Cardiac fibroblast (primary cell): ENCODE measurements at regions not wholly inside any gene's neighbourhood (a gene's known extent, or its start where the extent isn't known, plus 50 kb on each side); places are given as distances from the start of the nearest gene placed in this dataset.

Experiments used
- DNase-seq, 2 donors: peaks; one replicate each; pipeline versions ENCODE4 v3.0.0 to v3.0.0-alpha.2; 2010; ENCODE audit warnings: low read depth in 2 of 2
- H3K4me3 ChIP-seq, 2 donors: replicated peaks in 1 of 2; 1 replicate in 1 of 2; 2 replicates in 1 of 2; pipeline ENCODE4 v1.5.1; 2011; ENCODE audit warnings: low read depth in 2 of 2, low read length in 2 of 2, mild to moderate bottlenecking in 2 of 2, moderate library complexity in 1 of 2
- TF ChIP-seq, protein P1 (sequence below): IDR thresholded peaks from one replicate; pipeline ENCODE4 v1.5.1; 2011; ENCODE audit warnings: low read depth, mild to moderate bottlenecking, low read length, inconsistent platforms

DNA sequence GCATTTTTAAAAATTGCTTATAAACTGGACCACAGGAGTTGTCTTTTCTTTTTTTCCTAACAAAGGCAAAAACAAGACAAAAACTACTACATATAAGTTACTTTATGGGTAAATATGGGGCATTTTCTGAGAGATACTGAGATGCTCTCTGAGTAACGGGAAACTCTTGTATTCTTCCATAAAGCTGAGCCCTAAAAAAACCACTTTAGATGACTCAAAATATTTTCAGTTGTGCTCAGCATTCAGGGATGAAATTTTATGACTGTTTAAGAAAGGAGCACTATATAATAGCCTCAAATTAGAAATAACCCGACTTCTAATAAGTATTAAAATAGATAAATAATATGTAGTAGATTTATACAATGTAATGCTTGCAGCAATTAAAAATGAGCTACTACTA lies 644.5 kb downstream of the KCTD16 start:
- TF ChIP-seq, protein P1, sequence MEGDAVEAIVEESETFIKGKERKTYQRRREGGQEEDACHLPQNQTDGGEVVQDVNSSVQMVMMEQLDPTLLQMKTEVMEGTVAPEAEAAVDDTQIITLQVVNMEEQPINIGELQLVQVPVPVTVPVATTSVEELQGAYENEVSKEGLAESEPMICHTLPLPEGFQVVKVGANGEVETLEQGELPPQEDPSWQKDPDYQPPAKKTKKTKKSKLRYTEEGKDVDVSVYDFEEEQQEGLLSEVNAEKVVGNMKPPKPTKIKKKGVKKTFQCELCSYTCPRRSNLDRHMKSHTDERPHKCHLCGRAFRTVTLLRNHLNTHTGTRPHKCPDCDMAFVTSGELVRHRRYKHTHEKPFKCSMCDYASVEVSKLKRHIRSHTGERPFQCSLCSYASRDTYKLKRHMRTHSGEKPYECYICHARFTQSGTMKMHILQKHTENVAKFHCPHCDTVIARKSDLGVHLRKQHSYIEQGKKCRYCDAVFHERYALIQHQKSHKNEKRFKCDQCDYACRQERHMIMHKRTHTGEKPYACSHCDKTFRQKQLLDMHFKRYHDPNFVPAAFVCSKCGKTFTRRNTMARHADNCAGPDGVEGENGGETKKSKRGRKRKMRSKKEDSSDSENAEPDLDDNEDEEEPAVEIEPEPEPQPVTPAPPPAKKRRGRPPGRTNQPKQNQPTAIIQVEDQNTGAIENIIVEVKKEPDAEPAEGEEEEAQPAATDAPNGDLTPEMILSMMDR: no peak
- H3K4me3 ChIP-seq: no peak overlapping the region
- DNase-seq: peak in 1 of 2 donors; percentile 13

DNA sequence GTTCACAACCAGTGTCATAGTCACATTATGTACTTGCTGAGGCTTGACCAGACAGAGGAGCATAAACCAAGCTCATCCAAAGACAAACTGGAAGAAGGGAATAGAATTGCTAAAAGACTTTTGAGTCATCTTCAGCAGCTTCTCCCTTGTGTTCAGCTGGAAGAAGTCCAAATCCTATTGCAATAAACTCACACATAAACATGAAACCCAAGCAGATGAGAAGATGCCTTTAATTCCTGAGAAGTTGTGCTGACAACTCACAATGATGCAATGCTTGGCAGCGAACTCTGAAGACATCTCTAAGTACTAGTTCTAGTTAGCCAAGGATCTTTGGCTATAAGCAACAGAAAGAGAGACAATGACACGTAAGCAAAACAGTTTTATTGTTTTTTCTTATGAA lies 642.1 kb downstream of the KCTD16 start:
- H3K4me3 ChIP-seq: no peak overlapping the region
- peak; percentile 45 to 96 for DNase-seq
- TF ChIP-seq, protein P1: no peak

DNA sequence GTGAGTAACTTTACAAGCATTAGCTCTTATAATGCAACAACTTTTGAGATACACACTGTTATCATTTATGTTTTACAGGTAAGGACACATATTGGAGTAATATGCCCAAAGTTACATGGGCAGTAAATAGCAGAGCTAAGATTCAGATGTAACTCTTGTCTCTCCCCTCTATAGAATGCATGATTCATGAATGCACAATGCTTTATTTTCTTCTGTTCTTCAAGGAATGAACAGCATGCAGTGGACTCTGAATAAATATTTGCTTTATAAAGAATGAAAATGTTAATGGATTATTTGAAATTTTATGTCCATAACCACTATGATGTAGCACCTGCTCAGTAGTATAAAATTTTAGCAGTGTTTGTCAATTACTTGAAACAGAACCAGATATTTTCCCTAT lies 629.5 kb downstream of the KCTD16 start:
- no peak overlapping the region for H3K4me3 ChIP-seq
- DNase-seq: no peak
- TF ChIP-seq, protein P1: no peak

DNA sequence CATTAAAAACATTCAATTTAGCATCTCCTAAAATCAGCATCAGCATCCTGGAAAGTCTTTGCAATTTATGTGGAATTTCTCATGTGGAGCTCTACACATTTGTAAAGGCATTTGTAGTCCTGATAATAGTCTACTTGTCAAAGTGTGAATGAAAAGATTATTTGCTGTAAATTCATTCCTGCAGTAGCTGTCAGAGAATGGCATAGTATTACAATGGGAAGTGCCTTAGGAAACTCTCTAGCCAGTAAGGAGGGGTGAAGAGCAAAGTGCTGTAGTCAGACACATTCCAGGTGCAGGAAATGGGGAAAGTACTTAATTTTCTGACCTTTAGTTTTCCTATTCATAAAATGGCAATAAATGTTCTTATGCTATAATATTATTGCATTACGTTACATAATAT lies 627.9 kb downstream of the KCTD16 start:
- no peak for DNase-seq
- H3K4me3 ChIP-seq: no peak overlapping the region
- TF ChIP-seq, protein P1: no peak

DNA sequence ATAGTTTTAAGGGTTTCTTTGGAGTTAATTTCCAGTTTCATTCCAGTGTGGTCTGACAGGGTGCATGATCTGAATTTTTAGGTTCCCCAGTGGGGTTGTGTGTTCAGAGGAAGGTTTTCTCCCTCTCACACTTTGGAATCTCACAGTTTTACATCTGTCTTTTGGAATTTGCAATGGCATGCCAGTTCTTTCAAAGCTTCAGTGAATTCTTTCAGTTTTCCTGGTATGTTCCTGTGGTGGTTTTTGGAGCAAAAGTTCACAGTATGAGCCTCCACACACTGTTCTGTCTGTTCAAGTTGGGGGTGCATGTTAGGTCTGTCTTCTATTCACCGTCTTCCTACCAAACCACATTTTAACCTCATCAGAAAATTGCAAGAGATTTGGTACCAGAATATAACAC lies 624.2 kb downstream of the KCTD16 start:
- peak in 1 of 2 donors; percentile 10 for DNase-seq
- H3K4me3 ChIP-seq: no peak overlapping the region
- TF ChIP-seq, protein P1: no peak

DNA sequence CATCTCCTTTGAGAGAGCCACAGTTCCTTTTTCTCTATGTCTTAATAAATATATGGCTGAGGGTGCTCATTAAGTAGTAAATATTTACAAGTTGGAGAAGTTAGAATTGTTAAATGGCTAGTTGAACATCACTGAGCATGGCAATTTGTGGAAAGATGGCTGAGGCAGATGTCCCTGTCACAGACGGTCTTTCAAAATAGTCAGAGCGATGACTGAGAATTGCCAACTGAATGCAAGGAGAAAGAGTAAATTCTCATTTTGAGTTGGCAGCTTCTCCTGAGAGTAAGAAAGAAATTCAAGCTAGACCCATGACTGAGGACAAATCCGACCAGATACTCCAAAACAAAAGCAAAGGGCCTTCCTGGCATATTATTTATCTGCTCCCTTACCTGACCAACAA lies 617.9 kb downstream of the KCTD16 start:
- H3K4me3 ChIP-seq: no peak overlapping the region
- TF ChIP-seq, protein P1: no peak
- no peak for DNase-seq

DNA sequence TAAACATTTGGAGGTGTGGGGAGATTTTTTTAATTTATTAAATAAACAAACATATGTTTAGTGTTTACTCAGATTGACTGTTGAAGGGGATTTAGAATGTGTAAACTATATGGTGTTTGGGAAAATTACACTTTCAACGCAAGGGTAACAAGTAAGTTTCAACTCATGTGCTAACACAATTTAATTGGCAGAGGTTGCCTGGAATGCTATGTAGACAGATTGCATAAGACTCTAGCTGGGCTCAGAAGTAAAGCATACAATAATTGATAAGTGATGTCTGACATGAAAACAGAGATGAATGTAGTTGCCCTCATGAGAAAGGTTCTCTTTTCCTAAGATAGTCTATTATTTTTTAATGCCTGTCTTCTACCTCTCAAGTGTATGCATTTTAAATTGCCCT lies 617.4 kb downstream of the KCTD16 start:
- TF ChIP-seq, protein P1: no peak
- DNase-seq: no peak
- H3K4me3 ChIP-seq: no peak overlapping the region
